A549 (cell line): ENCODE measurements at regions not wholly inside any gene's neighbourhood (a gene's known extent, or its start where the extent isn't known, plus 50 kb on each side); places are given as distances from the start of the nearest gene placed in this dataset.

Source experiments
- BCL3 ChIP-seq: fragments of >200 bp; sonication (Bioruptor Twin); formaldehyde crosslinking; IDR thresholded peaks from 3 replicates; pipeline ENCODE4 v1.6.1; 2016
- CBX2 ChIP-seq: fragments of 200-600 bp; sonication (generic); IDR thresholded peaks from 2 replicates; pipeline ENCODE4 v1.6.1; 2016; ENCODE audit warnings: low read depth, mild to moderate bottlenecking, borderline replicate concordance
- CHD2 ChIP-seq: fragments of 150-350 bp; IDR thresholded peaks from 2 replicates; pipeline ENCODE4 v1.6.1; 2014; ENCODE audit warnings: low read length; ENCODE audit not compliant: partially characterized antibody
- CTCF ChIP-seq: fragments of >200 bp; sonication (Bioruptor Twin); formaldehyde crosslinking; IDR thresholded peaks from 3 replicates; pipeline ENCODE4 v1.5.1; 2016
- KDM1A ChIP-seq: fragments of 200-600 bp; sonication (generic); IDR thresholded peaks from 2 replicates; pipeline ENCODE4 v1.6.1; 2016; ENCODE audit warnings: low read depth, mild to moderate bottlenecking
- REST ChIP-seq: fragments of 200-600 bp; sonication (generic); IDR thresholded peaks from 2 replicates; pipeline ENCODE4 v1.6.1; 2016; ENCODE audit warnings: antibody characterized with exemption, mild to moderate bottlenecking, moderate library complexity

- TF ChIP-seq CBX2, result no peak
- no peak for TF ChIP-seq CTCF
- TF ChIP-seq REST, result no peak
- TF ChIP-seq CHD2, result no peak
- no peak for TF ChIP-seq BCL3
- no peak for TF ChIP-seq KDM1A
Observed at GRCh38 chr10:2895594-2896196, 171.7 kb upstream of the PFKP start.
